Stimulated activated CD8-positive, alpha-beta memory T cell treated with anti-CD3 and anti-CD28 coated beads, Interleukin-7, amount 100 ng/mL, for 4 hours (primary cell): ENCODE measurements at regions not wholly inside any gene's neighbourhood (a gene's known extent, or its start where the extent isn't known, plus 50 kb on each side); places are given as distances from the start of the nearest gene placed in this dataset.

Experiments
- DNase-seq, 2 donors: peaks; one replicate each; pipeline ENCODE4 v3.0.0-alpha.2; 2020; ENCODE audit warnings: low read depth in 2 of 2

GRCh38 chr2:2542966-2543611 is 212.0 kb upstream of the MYT1L start:
- no peak for DNase-seq

- DNase-seq = no peak
Observed at GRCh38 chr2:2542316-2542715, 211.2 kb upstream of the MYT1L start.

GRCh38 chr2:2540406-2540805 is 209.3 kb upstream of the MYT1L start:
- no peak for DNase-seq

- no peak for DNase-seq
Observed at GRCh38 chr2:2536416-2537056, 205.5 kb upstream of the MYT1L start.

- no peak for DNase-seq
Observed at GRCh38 chr2:2530334-2530733, 199.3 kb upstream of the MYT1L start.

DNA sequence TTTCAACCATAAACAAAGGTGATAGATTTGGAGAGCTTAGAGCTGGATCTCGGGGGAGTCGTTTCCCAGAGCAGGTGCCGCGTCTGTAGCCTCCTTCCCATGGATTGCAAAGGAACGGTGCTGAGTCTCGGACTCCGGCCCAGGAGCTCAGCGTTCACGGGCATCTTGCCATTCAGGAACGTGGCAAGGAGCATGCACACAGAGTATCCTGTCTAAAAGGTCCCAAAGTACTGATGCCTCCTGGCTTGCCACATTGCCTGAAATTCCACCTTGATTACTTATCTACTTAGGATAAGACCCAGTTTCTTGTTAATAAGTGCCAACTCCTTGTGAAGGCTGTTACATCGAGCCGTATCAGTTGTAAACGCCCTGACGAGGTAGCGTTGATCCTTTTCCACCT is 197.8 kb upstream of the MYT1L start:
- DNase-seq = no peak

GRCh38 chr2:2527148-2527547 is 196.1 kb upstream of the MYT1L start:
- no peak for DNase-seq

GRCh38 chr2:2524348-2524941 is 193.4 kb upstream of the MYT1L start:
- no peak for DNase-seq

DNA sequence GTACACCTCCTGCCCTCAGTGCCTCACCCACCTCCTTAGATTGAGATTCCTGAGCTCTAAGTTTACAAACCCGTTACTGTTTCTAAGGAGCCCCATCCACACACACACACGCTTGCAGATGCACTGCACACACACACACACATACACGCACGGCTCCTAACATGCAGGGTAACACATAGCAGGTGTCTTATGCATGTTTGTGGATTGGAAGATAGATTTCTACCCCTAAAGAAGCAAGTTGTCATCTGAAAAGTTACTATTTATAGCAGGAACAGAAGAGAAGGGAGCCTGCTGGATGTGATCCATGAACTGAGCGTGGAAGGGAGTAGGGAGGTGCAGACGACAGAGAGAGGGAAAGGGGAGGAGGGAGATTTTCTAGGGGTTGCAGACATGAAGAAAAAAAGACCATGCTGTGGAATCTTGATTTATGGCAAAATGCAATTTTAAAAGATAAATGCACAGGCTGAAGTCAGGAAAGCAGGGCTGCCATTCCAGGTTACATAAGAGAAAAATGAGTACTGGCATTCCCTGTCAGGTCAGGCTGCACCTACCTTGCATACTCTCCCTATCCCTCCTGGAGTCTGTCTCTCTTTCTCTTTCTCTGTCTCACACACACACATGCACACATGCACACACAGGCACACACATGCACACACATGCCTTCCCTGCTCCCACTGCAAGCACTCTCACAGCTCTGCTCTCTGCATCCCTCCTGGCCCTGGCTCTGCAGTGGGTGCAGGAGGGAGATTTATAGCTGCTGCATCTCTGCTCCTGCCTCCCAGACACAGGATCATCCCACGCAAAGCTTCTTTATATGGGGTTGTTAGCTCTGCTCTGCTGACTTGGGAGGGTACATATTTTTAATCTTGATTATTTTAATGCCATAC is 192.6 kb upstream of the MYT1L start:
- no peak for DNase-seq

DNA sequence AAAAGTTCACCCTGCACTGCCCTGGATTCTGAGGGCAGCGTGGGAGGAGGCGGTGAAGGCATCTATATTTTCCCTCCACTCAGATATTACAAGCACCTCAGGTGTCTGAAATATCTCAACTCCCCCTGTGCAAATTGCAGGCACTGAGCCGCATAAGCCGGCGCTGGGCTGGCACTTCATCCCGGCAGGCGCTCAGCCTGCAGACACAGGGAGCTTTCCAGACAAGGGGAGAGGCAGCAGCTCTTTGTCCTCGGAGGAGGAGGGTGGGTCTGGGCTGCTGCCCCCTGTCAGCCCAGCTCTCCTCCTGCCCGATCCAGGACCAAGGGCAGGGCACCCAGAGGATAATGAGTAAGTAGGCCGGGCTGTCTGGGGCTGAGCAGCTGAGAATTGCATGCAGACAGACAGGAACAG is 189.3 kb upstream of the MYT1L start:
- DNase-seq = no peak

GRCh38 chr2:2519381-2519780 is 188.3 kb upstream of the MYT1L start:
- DNase-seq = no peak

- DNase-seq = no peak
Observed at GRCh38 chr2:2517399-2517798, 186.3 kb upstream of the MYT1L start.

- DNase-seq = no peak
Observed at GRCh38 chr2:2516386-2516785, 185.3 kb upstream of the MYT1L start.

DNA sequence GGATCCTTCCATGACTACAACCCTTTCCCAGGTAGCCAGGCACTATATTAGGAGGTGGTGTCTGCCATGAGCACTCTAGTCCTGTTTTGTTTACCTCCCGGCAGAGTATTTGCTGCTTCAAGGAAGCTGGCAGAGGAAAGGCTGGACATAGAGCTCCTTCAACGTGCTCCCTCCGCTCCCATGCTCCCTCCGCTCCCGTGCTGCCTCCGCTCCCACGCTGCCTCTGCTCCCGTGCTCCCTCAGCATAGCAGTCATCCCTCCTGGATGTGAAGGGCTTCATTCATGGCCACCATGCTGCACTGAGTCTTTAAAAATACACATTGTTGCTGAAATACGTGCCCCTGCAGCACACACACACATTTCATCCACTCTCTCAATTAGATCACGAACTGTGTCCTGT is 181.9 kb upstream of the MYT1L start:
- no peak for DNase-seq

GRCh38 chr2:2507417-2507997 is 176.4 kb upstream of the MYT1L start:
- no peak for DNase-seq

DNA sequence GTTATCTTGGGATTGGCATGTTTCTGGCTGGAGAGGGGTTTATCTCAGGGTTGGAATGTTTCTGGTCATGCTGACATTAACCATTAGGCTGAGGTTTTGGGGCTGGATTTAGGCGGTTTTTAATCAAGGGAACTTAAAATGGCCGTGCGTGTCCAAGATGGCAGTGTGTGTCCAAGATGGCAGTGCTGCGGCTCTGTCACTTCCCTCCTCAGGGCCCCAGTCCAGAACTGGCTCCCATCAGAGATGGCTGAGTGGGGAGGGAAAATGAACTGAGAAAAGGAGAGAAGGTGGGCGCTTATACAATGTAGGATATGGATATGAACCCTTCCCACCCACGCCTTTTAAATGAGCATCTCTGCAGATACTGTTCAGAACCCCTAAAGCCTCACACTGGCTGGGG is 175.5 kb upstream of the MYT1L start:
- DNase-seq = no peak

GRCh38 chr2:2505604-2506003 is 174.5 kb upstream of the MYT1L start:
- no peak for DNase-seq

DNA sequence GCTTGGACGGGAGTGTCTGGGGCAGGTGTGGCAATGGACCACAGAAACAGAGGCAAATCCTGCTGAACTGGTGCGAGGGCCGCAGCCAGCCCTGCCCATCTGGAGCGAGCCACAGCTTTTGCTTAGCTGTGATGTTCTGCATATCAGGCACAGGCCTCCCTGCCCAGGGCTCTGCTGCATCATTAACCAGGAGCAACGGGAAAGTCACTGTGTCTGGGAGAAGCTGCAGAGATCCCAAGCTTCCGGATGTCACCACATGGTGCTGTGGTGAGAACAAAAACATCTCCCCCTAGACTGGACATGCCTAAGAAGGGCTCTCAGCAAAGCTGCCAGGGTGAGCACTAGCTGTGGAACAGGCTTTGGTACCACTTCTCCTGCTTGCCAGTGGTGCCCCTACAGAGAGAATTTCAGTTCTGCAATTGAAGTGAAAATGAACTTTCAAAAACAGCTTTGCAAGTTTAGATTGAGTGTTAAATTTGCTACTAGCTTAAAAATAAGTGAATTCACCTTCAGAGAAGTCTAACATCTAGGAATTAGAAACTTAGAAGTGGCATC is 172.9 kb upstream of the MYT1L start:
- DNase-seq = no peak

DNA sequence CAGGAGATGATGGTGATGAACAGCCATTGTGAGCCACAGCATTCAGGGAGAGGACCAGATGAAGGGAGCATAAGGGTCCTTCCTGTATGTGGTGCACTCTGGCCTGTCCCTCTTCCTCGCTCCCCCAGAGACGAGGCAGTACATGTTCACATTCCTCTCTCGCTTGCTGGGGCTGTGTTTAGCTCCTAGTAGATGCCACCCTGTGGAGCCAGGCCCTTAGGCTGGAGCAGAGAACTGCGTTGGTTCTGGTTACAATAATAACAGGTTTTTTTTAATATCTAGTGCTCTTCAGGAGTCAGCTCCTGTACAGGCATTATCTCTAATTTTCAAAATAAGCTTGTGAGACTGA is 171.1 kb upstream of the MYT1L start:
- no peak for DNase-seq

- no peak for DNase-seq
Observed at GRCh38 chr2:2501454-2502200, 170.6 kb upstream of the MYT1L start.

DNA sequence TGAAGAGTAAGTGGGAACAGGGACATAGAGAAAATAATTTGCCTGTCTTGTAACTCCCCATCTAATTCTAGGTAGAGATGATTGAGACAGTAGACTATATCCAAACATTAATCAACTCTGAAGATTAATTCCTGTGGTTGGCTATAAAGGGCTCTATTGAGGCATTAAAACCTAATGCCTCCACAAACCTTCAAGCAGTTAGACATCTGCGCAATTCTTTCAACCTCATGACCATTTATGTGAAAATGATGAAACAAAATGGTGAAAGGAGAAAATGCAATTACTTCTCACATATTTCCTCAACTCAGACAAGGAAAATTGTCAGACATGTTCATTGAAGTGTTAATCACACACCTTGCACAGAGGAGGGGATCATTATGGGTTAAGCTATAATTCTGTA is 164.5 kb upstream of the MYT1L start:
- DNase-seq = no peak
